ENCODE measurements at regions not wholly inside any gene's neighbourhood (a gene's known extent, or its start where the extent isn't known, plus 50 kb on each side); places are given as distances from the start of the nearest gene placed in this dataset.
"Not testable (repeated sequence)": the region's sequence is repeated elsewhere in the genome, so short reads cannot be mapped to it uniquely, and the experiment has no call there.

DNA sequence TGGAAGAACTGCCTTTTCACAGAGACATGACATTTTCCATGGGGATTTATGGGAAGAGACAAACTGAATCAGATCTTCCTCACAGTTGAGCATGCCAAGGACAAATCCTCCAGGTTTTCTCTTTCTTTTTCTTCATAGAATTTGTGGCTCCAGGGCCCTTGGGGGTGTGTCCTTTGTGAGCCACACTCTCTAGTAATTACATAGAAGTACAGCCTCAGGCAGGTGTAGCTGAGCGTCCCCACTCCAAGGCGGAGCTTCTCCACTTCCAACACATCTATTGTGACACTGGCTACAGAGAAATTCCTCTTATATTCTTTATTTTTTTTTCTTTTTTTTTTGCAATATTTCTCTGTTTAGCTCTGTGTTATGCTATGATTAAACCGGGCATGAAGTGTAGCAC, 420.5 kb upstream of the CD180 start:
- FAIRE-seq = no peak

DNA sequence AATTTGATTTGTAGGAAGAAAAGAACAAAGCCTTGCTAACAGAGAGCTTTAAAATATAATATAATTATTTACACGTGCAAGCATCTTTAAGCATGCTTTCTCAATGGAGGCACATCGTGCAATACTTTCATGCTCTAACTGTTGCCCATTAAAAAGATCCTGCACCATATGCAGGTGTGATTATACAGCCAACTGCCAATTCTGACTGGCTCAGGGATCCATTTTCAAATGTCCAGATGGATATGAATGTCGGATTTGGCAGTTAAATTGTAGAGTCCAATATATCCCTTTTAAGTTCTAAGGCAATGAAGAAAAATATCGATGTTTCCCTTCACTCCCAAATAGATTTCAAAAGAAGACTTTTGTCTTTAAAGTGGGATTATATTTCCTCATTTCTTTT, 416.4 kb upstream of the CD180 start:
- no peak for FAIRE-seq

DNA sequence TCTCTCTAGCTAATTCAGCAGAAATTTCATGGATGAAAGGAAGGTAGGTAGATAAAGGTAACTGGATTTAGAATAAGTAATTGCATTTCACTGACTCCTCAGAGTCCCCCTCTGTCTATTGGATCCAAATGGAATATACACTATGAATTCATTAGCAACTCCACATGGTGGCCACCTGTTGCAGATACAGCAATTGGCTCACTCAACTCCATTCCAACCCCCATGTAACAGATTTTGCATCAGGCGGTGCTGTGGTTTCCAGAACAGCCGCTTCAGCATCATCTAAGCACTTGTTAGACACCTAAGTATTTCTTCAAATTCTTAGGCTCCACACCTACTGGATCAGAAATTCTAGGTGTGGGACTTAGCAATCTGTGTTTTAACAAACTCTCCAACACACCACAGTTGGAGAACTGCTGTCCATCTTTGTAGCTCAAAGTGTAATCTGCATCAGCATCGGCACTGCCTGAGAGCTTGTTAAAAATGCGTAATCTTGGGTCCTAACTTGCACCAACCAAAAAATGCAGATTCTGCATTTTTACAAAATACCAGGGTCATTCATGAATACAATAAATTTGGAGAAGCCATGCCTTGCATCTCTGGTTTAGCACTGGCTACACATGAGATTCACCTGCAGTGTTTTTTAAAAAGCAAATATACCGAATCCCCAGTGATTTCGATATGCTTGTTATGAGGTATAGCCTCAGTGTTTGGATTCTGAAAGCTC, 413.8 kb upstream of the CD180 start:
- no peak for FAIRE-seq

DNA sequence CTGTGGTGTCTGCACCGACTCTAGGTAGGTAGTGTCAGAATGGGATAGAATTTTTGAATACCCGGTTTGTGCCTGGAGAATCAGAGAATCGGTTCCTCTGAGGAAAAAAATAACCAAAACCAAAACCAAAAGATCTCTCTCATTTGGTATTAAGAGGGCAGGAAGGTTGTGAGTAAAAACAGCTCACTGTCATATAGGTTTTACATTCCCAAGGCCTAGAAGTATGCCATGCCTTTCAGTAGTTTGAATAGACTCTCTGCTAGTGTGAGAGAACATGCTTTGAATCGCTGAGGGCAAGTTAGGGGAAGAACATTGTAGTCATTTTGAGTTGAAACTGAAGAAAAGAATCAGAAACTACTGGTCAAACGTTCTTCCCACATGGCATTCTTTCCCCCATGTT, 411.4 kb upstream of the CD180 start:
- no peak for FAIRE-seq

DNA sequence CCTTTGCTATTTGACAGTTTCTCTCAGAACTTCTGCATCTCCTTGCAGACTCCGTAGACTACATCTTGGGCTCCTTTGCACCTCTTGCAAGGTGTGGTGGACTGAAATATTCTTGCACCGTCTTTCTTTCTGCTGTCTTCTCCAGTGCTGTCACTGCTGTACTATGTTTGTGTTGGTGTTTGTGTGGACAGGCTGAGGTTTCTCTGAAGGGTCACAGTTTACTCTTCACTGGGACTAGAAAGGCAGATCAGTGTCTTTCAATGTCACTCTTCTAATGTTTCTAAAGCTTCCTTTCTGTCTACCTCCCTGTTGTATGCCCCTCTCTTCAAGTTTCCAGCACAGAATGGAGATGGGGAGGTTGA, 410.0 kb upstream of the CD180 start:
- no peak for FAIRE-seq

DNA sequence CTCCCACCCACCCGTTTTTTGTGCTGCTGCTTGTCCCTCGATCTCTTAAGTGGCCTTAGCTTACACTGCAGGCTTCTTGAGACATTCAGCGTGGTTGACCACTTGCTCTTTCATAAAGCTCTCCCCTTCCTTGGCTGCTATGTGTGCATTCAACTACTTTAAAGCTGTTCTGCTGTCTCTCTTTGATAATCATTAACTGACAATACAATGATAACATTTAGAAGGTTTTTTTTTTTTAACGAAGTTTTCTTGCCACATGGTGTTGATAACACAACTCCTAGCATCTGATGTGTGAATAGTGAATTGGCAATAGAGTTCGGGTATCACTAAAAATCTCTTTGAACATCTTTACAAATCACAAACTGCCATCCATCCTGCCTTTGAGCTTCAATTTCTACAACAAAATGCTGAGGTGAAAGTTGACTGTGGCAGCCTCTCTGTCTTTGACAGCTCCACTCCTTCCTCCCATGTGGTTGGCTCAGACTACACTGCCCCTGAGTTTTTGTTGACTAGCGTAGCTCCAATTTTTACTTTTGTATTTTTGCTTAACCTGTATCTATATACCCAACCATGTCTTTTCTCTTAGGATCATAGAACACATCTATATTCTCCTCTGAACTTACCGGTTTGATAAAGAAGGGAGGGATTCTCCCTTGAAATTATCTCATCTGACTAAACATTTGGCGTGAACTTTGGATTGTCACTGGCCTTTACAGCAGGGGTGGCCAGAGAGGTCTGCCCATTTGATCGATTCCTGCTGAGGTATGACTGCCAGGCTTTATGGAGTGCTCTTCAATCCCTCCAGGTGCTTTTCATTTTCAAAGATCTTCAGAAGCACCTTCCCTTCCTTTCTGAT, 409.4 kb upstream of the CD180 start:
- no peak for FAIRE-seq

DNA sequence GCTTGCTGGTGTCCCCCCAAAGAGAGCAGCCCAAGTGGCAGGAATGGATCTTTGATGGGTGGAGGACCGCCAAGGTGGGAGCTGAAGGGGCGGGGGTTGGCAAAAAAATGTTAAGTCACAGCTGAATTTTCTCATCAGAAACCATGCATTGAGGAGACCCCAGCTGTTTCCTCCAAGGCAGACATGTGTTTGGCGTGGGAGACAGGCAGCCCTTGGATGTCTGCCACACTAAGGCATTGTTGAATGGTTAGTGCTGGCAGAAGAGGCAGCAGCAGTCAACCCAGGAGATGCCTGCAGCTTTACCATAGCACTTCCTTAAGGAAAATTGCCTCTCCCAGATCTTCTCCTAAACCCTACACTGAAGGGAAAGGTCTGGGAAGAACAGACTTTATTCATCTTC, 394.9 kb upstream of the CD180 start:
- FAIRE-seq = no peak

DNA sequence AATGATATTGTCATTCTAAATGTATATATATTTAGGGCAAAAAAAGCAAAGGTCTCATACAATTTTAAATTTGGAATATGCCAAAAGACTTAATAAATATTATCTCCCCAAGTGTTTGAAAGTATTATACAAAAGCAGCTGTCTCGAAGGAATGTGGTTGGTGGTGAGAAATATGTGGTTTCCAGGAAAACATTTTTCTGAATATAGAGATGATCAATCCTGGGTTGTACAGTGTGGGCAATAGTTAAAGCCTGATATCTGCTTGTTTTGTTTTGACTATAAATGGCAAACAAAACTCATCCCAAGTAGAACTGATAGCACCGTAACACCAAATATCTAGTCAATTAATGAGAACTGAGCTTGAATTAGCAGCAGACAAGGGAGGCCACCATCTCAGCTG, 391.8 kb upstream of the CD180 start:
- no peak for FAIRE-seq

DNA sequence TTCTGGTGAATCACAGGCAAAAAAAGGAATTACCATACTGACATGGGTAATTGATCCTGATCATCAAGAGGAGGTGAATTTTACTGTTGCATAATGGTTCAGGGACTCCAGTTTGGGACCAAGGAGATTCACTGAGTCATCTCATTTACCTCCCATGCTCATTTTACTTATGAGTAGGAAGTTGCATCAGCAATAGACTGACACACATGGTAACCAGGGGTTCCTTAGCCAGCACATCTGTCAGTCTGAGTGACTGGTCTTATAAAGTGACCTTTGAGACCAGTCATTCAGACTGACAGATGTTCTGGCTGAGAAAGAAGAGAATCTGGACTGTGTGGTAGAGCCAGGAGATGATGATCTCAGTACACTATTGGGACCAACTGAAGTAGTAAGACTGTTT, 384.6 kb upstream of the CD180 start:
- no peak for FAIRE-seq

DNA sequence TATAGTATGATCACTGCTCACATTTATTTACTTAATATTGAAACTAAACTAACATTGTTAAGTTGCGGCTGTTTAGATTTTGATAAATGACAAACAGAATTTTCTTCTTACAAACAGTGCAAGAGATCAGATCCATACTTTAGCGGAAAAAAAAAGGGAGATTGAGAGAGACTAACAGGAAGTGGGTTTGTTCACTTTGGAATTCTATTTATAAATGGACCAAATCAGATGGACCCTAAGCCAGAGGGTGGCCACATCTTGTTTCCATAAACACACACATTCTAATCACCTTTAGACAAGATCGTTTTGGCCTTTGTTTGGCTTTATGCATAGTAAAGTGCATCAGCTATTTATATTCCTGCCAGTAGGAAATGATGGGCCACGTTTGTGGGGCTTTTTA, 381.4 kb upstream of the CD180 start:
- no peak for FAIRE-seq

DNA sequence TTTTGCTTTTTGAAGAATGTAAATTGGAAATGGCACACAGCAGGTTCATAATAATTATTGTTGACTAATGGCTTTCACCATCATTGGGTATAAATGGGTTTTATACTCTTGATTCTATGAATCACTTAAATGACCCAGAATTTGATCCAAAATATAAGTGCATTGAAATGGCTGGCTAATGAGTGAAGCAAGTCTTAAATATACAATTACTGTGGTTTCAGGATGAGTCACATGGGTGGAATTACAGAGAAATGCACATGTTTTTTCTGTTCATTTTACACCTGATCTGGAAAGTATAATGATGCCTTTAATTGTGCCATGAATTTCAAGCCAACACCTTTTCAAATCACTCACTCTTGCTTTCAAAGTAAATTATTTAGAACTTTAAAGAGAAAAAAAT, 380.8 kb upstream of the CD180 start:
- peak; percentile 64 for FAIRE-seq

DNA sequence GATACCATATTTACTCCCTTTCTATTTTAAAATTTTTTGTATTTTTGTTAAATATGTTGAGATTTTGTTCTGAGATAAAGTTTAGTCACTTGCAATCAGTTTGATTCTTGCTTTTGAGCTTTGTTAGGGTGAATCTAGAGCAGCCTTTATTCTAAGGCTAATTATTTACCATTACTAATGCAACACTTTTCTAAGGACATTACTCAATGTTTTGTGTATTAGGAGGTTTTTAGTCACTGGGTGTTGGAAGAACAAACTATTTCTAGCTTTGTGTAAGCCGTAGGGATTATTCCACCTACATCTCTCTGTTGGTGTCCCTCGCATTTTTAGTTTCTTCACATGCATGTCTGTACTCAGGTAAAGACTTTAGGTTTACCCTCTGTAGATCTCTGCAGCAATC, 379.5 kb upstream of the CD180 start:
- no peak for FAIRE-seq

DNA sequence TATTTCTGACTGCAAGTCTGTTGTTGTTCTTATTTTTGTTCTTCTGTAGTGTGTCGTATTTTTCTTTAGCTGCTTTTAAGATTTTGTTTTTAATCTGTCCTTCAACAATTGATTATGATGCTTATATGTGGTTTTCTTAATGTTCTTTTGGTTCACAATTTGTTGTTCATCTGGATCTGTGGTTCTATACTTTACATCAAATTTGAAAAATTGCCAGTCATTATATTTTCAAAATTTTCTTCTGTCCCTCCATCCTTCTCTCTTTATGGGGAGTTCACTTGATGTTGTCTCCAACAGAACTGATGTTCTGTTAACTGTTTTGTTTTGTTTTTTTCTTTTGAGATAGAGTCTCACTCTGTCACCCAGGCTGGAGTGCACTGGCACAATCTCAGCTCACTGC, 378.5 kb upstream of the CD180 start:
- FAIRE-seq = no peak

DNA sequence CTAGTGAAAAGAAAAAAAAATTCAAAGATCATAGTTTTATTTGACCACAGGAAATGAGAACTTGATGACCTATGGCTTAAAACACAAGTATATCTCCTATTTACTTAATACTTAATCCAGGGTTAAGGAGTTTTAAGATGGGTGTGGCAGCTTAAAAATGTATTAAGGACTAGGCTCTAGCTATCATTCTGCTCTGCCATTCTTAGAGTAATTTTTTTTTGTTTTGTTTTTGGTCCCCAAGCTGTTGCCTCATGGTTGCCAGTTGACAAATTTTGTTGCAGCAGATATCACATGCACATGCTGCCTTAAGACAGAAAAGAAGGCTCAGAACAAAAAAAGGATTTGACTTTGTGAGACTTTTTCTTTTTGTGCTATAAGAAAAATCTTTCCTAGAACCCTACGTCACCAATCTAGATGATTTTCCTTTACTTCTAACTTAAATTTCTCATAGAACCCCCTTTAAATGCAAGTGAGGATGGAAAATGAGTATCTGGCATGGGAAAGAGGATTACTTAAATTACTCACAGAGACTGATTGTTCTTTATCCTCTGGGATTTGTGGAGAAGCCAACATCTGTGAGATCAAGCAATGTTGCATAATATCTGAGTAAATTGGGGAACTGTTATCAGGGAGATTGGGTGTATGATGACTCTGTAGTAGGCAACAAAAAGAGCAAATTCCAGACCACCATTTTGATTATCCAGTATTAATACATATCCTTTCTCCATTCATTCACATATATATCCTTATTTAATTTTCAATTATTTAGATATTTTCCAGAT, 364.7 kb upstream of the CD180 start:
- FAIRE-seq = no peak

DNA sequence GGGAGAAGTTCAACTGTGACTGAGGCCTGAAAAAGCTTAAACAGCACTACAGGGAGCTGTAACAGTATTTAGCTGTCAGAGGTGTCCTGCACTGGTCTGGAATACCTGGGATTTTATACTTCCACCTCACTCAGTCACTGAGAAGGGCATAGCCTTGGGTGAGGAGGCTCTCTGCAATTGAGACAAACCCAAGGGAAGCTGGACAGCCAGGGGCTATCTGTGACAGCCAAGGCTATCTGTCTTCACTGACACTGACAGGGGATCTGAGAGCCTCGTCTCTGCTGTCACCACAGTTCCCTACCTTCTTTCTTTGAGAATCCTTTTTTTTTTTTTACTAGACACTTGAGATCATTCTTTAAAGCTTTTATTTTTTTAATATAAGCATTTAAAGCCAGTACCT, 356.2 kb upstream of the CD180 start:
- no peak for FAIRE-seq

DNA sequence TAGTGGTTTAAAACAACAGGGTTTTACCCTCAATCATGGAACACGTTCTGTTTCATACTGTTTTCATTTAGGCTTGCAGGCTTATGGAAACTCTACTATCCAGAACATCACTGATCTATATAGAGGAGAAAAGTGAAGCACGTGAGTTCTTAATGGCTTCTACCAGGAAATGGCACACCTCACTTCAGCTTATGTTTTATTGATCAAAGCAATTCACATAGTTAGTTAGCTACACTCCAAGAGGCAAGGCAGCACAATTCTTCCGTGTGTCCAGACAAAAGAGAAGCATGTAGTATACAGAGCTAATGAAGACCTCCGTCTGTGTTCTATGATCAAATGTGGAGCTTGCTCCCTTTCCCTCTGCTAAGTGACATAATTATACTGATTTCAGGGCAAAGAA, 353.3 kb upstream of the CD180 start:
- no peak for FAIRE-seq

DNA sequence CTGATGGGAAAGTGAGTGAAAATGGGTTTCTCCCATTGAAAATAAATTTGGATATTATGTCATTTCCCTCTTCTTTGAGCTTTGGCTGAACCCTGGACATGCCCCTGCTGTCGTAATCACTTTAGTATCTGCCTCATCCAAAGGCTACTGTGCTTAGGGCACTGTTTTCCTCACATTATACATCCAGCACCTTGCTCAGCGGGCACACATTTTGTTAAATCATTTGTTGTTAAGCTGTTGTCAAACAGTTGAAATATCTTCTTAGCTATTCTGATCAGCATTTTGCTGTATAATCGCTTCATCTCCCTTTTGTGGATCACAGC, 352.7 kb upstream of the CD180 start:
- FAIRE-seq = no peak

DNA sequence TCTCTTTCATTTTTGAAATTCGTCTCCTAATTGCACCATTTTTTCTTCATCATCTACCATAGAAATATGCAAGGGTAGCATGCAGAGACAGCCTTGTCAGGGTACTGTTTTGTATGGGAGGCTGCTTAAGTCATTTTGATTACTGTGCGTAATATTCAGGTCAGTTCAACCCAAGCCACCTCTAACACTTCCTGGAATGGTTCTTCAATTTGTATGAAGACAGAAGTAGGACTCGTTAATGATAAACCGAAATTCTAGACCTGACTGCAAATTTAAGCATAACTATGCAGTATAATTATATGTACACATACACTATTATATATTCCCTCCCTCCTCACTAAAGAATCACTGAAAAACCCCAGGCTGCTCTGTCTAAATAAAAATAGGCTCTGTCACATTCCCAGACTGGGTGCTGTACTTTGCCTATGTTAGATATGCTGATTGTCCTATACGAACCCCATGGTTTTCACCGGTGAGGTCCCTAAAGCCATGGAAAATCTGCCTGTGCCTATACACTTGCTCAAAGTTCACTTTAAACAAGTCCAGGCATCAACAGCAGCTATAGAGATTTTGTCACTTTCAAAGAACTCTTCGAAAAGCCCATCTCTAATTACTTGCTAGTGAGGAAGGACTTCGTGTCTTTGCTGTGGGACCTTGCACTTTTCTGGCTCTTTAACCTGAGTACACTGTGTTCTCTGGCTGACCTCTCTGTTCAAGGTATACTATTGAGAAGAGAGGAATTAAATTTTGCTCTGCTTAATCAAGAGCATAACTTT, 352.1 kb upstream of the CD180 start:
- peak; percentile 70 for FAIRE-seq

DNA sequence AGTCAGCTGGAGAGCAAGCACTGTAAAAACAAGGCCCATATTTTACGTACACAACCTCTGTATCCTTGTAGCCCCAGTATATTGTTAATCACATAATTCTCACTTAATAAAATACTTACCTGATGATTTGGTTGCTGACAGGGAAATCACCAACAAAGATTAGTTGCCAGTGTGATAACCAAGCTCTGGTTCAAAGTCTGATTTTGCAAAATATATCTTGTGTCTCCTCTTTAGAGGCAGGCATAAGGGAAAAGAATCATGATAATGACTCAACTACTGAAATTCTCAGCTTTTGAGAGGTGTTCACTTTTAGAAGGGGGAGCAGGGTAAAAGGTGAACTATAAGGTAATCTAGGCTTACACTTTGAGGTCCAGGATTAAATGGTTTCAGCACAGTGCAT, 351.1 kb upstream of the CD180 start:
- FAIRE-seq = no peak

DNA sequence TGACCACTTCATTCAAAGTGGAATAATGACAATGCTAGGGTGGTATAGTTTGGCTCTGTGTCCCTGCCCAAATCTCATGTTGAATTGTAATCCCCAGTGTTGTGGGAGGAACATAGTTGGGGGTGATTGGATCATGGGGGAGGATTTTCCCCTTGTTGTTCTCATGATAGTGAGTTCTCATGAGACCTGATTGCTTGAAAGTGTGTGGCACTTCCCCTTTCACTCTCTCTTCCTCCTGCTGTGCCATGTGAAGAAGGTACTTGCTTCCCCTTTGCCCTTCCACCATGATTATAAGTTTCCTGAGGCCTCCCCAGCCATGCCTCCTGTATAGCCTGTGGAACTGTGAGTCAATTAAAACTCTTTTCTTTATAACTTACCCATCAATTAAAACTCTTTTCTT, 348.3 kb upstream of the CD180 start:
- not testable (repeated sequence) for FAIRE-seq

DNA sequence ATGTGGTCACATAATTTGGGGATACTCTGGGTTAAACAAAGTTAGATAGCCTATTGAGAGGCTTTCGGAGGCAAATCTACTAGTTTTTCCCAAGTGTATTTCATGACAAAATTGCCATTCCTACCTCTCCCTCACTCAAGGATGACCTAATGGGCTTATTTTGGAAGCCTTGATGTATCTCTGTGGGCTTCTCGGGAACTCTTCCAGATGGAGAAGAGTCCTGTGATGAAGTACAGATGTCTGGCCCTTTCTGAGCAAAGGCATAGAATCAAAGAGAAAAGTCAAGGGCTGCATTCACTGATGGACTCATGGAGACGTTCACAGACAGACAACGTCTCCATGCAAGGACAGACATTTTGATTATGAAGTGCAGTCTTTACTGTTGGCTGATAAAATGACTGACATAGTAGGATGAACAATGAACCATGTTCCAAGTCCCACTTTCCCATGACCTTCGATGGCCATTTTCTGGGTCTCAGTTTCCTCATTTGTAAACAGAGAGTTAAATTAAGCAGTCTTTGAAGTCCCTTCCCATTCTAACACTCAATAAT, 347.2 kb upstream of the CD180 start:
- no peak for FAIRE-seq

DNA sequence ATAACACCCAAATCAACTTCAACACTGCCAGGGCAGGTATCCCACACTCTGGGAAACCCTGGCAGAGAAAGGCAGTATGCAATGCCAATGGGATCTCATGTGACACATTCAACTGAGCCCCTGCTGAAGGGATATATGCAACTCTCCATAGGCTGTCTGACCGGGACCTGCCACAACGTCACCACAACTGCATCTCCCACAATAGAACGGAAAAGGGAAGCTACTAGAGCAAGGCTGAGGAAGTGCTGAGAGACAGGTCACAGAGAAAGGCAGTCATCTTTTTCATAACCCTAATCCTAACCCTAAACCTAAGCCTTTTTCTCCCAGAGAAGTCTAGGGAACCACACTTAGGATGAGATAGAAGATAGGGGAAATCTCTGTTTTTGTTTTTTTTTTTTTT, 345.9 kb upstream of the CD180 start:
- no peak for FAIRE-seq

DNA sequence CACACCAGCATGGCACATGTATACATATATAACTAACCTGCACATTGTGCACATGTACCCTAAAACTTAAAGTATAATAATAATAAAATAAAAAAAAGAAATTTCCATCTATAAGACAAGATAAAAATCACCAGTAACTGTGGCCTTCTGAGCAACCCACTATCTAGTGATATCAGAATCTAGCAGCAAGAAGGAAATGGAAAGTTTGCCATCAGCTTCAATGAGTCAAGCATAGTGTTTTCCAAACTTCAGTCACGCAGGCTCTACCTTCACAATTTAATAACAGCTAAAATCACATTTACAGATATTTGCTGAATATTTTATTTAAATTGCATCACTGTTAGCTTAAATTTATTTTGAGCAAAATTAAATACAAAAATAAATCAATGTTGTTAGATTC, 345.3 kb upstream of the CD180 start:
- FAIRE-seq = no peak

All from islet of Langerhans (tissue), 1 donor.